GM23338 (cell line): ENCODE measurements at regions not wholly inside any gene's neighbourhood (a gene's known extent, or its start where the extent isn't known, plus 50 kb on each side); places are given as distances from the start of the nearest gene placed in this dataset.

Source experiments
- CREB1 ChIP-seq: fragments of 250-450 bp; sonication (Bioruptor Pico); IDR thresholded peaks from 2 replicates; pipeline ENCODE4 v1.5.0; 2020; ENCODE audit warnings: low read depth, mild to moderate bottlenecking, moderate library complexity
- EZH2 ChIP-seq: fragments of 200-600 bp; sonication (generic); IDR thresholded peaks from one replicate; pipeline ENCODE4 v1.8.0; 2017; ENCODE audit warnings: antibody characterized with exemption, mild to moderate bottlenecking, low read depth; ENCODE audit not compliant: unreplicated experiment
- EZH2phosphoT487 ChIP-seq: fragments of 200-600 bp; sonication (generic); IDR thresholded peaks from one replicate; pipeline ENCODE4 v1.8.1; 2018; ENCODE audit warnings: antibody characterized with exemption; ENCODE audit not compliant: unreplicated experiment
- JUNB ChIP-seq: IDR thresholded peaks from one replicate; pipeline ENCODE4 v1.6.1; 2016; ENCODE audit warnings: antibody characterized with exemption; ENCODE audit not compliant: unreplicated experiment
- NANOG ChIP-seq: IDR thresholded peaks from 2 replicates; pipeline ENCODE4 v1.6.1; 2016; ENCODE audit warnings: antibody characterized with exemption, borderline replicate concordance
- POLR2AphosphoS5 ChIP-seq: IDR thresholded peaks from 2 replicates; pipeline ENCODE4 v1.6.1; 2016; ENCODE audit warnings: antibody characterized with exemption, low read depth
- STAT1 ChIP-seq: IDR thresholded peaks from one replicate; pipeline ENCODE4 v1.6.1; 2016; ENCODE audit warnings: antibody characterized with exemption; ENCODE audit not compliant: unreplicated experiment
- ZNF114 ChIP-seq: fragments of 250-450 bp; sonication (Bioruptor Pico); IDR thresholded peaks from 2 replicates; pipeline ENCODE4 v1.5.0; 2020; ENCODE audit warnings: mild to moderate bottlenecking, moderate library complexity
- ZNF331 ChIP-seq: fragments of 250-450 bp; sonication (Bioruptor Pico); IDR thresholded peaks from 2 replicates; pipeline ENCODE4 v1.5.0; 2020; ENCODE audit warnings: low read depth, mild to moderate bottlenecking, moderate library complexity
- TF ChIP-seq, protein P1 (sequence below), 2 experiments: fragments of 200-600 bp in 1 of 2; sonication (generic) in 1 of 2; conservative IDR thresholded peaks; 2 replicates each; pipeline versions ENCODE4 v1.5.1 to v1.6.1; 2016 to 2017; ENCODE audit warnings: antibody characterized with exemption in 2 of 2, low read depth in 2 of 2, mild to moderate bottlenecking in 2 of 2, moderate library complexity in 1 of 2
- TF ChIP-seq, protein P2 (sequence below): IDR thresholded peaks from one replicate; pipeline ENCODE4 v1.6.1; 2018; ENCODE audit warnings: antibody characterized with exemption; ENCODE audit not compliant: unreplicated experiment
- TF ChIP-seq, protein P3 (sequence below): IDR thresholded peaks from 2 replicates; pipeline ENCODE4 v1.6.1; 2016; ENCODE audit warnings: antibody characterized with exemption

DNA sequence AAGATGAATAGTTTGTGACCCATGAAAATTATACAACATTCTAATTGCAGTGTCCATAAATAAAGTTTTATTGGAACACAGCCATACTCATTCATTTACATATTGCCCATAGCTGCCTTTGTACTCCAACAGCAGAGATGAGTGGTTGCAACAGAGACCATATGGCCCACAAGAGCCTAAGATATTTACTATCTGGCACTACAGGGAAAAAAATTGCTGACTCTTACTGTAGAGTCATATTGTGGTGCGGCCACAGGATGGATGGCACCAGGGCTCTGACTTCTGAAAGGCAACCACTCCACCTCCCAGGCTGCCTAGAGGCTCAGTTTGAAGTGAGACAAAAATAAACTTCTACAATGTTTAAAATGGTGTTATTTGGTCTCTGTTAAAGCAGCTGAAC is 404.0 kb upstream of the ATP5MC3 start:
- TF ChIP-seq, protein P1, sequence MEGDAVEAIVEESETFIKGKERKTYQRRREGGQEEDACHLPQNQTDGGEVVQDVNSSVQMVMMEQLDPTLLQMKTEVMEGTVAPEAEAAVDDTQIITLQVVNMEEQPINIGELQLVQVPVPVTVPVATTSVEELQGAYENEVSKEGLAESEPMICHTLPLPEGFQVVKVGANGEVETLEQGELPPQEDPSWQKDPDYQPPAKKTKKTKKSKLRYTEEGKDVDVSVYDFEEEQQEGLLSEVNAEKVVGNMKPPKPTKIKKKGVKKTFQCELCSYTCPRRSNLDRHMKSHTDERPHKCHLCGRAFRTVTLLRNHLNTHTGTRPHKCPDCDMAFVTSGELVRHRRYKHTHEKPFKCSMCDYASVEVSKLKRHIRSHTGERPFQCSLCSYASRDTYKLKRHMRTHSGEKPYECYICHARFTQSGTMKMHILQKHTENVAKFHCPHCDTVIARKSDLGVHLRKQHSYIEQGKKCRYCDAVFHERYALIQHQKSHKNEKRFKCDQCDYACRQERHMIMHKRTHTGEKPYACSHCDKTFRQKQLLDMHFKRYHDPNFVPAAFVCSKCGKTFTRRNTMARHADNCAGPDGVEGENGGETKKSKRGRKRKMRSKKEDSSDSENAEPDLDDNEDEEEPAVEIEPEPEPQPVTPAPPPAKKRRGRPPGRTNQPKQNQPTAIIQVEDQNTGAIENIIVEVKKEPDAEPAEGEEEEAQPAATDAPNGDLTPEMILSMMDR (conservative IDR thresholded peaks at IDR 0.05; ENCODE audit: low read depth in 2 of 2) = no peak
- no peak for TF ChIP-seq CREB1 (CRISPR knock-in tag)
- TF ChIP-seq, protein P2, sequence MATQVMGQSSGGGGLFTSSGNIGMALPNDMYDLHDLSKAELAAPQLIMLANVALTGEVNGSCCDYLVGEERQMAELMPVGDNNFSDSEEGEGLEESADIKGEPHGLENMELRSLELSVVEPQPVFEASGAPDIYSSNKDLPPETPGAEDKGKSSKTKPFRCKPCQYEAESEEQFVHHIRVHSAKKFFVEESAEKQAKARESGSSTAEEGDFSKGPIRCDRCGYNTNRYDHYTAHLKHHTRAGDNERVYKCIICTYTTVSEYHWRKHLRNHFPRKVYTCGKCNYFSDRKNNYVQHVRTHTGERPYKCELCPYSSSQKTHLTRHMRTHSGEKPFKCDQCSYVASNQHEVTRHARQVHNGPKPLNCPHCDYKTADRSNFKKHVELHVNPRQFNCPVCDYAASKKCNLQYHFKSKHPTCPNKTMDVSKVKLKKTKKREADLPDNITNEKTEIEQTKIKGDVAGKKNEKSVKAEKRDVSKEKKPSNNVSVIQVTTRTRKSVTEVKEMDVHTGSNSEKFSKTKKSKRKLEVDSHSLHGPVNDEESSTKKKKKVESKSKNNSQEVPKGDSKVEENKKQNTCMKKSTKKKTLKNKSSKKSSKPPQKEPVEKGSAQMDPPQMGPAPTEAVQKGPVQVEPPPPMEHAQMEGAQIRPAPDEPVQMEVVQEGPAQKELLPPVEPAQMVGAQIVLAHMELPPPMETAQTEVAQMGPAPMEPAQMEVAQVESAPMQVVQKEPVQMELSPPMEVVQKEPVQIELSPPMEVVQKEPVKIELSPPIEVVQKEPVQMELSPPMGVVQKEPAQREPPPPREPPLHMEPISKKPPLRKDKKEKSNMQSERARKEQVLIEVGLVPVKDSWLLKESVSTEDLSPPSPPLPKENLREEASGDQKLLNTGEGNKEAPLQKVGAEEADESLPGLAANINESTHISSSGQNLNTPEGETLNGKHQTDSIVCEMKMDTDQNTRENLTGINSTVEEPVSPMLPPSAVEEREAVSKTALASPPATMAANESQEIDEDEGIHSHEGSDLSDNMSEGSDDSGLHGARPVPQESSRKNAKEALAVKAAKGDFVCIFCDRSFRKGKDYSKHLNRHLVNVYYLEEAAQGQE = no peak
- TF ChIP-seq EZH2phosphoT487 = no peak
- TF ChIP-seq JUNB = no peak
- no peak for TF ChIP-seq EZH2
- TF ChIP-seq ZNF331 (CRISPR knock-in tag) = no peak
- no peak for TF ChIP-seq POLR2AphosphoS5
- TF ChIP-seq, protein P3, sequence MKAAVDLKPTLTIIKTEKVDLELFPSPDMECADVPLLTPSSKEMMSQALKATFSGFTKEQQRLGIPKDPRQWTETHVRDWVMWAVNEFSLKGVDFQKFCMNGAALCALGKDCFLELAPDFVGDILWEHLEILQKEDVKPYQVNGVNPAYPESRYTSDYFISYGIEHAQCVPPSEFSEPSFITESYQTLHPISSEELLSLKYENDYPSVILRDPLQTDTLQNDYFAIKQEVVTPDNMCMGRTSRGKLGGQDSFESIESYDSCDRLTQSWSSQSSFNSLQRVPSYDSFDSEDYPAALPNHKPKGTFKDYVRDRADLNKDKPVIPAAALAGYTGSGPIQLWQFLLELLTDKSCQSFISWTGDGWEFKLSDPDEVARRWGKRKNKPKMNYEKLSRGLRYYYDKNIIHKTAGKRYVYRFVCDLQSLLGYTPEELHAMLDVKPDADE = no peak
- TF ChIP-seq NANOG = no peak
- TF ChIP-seq STAT1 = no peak
- no peak for TF ChIP-seq ZNF114 (CRISPR knock-in tag)
